ENCODE measurements at regions not wholly inside any gene's neighbourhood (a gene's known extent, or its start where the extent isn't known, plus 50 kb on each side); places are given as distances from the start of the nearest gene placed in this dataset.

DNA sequence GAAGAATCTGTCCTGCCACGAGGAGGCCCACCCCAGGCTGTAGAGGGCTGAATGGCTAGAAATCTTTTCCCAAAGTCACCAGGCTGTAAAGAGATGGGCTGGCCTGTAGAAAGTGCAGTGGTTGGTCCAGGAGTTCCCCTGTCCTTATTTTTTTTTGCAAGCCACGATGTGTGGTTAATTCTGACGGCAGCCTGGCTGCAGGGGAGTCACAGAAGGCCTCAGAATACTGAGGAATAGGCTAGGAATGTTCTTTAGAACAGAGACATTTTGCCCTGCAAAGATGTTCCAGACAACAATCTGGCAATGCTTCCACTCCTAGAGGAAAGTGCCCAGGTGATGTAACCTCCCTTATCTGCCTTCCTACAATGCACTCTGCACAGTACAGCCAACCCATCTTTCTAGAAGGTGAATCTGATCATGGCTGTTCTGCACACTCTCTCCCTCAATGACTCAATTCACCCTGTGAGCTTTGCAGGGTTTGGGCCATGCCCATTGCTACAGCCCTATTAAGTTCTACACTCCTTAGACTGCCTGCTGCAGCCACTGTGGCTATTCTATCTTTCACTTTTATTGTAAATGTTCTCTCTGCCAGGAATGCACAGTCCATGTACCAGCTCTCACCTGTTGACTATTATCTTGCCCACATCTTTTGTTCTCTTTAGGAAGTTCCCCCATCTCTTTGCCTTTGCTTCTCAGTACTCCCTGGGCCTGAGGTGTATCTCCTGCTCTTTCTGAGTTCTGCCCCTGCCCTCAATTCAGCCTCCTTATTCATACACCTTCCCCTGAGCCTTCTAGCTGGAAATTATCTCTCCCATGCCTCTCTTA, 377.8 kb upstream of the CLINT1 start:
- no peak for TF ChIP-seq CTCF (IDR thresholded peaks at IDR 0.05; ENCODE audit: insufficient read depth, low read length)
- TF ChIP-seq POLR2AphosphoS5 (IDR thresholded peaks at IDR 0.05; ENCODE audit: low read depth): no peak

Data from HL-60 (cell line).